GM12892 (cell line): ENCODE measurements at regions not wholly inside any gene's neighbourhood (a gene's known extent, or its start where the extent isn't known, plus 50 kb on each side); places are given as distances from the start of the nearest gene placed in this dataset.
"Not testable (repeated sequence)": the region's sequence is repeated elsewhere in the genome, so short reads cannot be mapped to it uniquely, and the experiment has no call there.

Source experiments
- DNase-seq: peaks from one replicate; pipeline ENCODE4 v3.0.0; 2011; ENCODE audit not compliant: insufficient read length
- FAIRE-seq: peaks from 2 replicates; lab custom pipeline; 2011; peaks lifted over from hg19 to GRCh38; lab: Jason Lieb, UNC
- POLR2A ChIP-seq: IDR thresholded peaks from 2 replicates; pipeline ENCODE4 v1.6.1; 2011; ENCODE audit warnings: low read depth, low read length, control low read depth
- POLR2AphosphoS5 ChIP-seq: IDR thresholded peaks from 2 replicates; pipeline ENCODE4 v1.6.1; 2011; ENCODE audit warnings: low read depth, low read length, control low read depth
- TAF1 ChIP-seq: IDR thresholded peaks from 2 replicates; pipeline ENCODE4 v1.6.1; 2011; ENCODE audit warnings: low read depth, mild to moderate bottlenecking, control low read depth, low read length, borderline replicate concordance

GRCh38 chr4:155468282-155468681 is 91.5 kb upstream of the MAP9 start:
- TF ChIP-seq TAF1: no peak
- no peak for TF ChIP-seq POLR2A
- TF ChIP-seq POLR2AphosphoS5: no peak
- DNase-seq (no peak), FAIRE-seq (no peak)

DNA sequence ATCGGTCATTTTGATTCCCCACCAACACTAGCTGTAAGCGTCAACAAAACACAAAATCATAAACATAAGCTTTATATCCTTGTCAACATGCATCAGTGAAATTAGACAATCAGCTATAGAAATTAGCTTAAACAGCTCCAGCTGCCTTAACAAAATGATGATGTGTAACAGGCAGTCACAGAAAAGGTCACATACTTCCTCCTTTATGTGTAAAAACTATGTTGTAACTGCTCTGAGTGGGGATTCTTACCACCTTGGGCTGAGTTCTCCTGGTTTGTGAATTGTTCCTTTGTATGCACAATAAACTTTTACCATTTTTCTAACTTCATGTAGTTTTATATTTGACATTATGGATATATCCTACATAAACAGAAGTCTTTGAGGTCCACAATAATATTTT is 73.9 kb upstream of the MAP9 start:
- FAIRE-seq (no peak), DNase-seq (no peak)

DNA sequence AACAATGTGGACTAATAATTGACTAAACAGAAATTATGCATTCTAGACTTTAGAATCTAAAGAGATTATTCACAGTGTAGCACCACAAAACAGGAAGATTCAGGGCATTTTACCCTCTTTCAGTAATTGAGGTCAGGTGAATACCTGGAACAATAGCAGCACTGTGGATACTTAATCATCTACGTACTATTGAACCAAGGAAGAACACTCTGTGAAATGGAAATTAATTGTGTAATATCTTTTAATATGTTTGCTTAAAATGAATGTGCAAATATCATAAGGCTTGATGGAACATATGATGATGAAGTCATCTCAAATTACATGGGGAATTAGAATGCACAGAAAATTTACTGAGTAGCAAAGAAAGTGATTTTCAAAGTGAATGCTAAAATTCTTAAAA is 68.5 kb upstream of the MAP9 start:
- no peak for FAIRE-seq
- DNase-seq: no peak
- no peak for TF ChIP-seq POLR2A
- TF ChIP-seq TAF1: no peak
- no peak for TF ChIP-seq POLR2AphosphoS5

More for the DNA sequence above, 73.9 kb upstream of the MAP9 start:
- TF ChIP-seq POLR2AphosphoS5 (no peak), POLR2A (no peak), TAF1 (no peak)

- TF ChIP-seq POLR2AphosphoS5: no peak
- TF ChIP-seq POLR2A: no peak
- no peak for TF ChIP-seq TAF1
- FAIRE-seq (no peak), DNase-seq (no peak)
These were observed 68.0 kb upstream of the MAP9 start for GRCh38 chr4:155444721-155445120.

- no peak for DNase-seq
- peak; percentile 79 for FAIRE-seq
- no peak for TF ChIP-seq POLR2AphosphoS5
- TF ChIP-seq TAF1: no peak
- TF ChIP-seq POLR2A: no peak
These were observed 65.7 kb upstream of the MAP9 start for GRCh38 chr4:155442267-155443105.

GRCh38 chr4:155441475-155441874 is 64.7 kb upstream of the MAP9 start:
- FAIRE-seq (no peak), DNase-seq (no peak)
- TF ChIP-seq POLR2A (no peak), POLR2AphosphoS5 (no peak), TAF1 (no peak)

DNA sequence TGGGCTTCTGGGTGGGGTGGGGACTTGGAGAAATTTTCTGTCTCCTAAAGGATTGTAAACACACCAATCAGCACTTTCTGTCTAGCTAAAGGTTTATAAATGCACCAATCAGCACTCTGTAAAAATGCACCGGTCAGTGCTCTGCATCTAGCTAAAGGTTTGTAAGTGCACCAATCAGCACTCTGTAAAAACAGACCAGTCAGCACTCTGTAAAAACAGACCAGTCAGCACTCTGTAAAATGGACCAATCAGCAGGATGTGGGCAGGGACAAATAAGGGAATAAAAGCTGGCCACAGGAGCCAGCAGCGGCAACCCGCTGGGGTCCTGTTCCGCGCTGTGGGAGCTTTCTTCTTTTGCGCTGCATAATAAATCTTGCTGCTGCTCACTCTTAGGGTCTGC is 63.0 kb upstream of the MAP9 start:
- FAIRE-seq, DNase-seq: not testable (repeated sequence)

DNA sequence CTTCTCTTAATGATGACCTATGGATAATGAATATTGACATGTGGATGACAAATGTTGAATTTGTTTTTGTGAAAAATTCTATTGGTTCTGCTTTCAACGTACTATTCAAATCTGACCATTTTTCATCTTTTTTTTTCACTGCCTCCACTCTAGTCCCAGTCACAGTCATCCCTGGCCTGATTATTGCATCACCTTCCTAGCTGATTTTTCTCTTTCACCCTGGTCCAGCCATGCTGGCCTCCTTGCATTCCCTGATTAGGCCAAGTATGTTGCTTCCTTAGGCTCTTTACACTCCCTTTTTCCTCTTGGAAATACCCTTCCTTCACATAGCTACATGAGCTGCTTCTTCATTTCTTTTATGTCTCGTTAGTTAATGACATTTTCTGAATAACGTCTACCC is 58.1 kb upstream of the MAP9 start:
- TF ChIP-seq TAF1 (no peak), POLR2AphosphoS5 (no peak), POLR2A (no peak)
- no peak for DNase-seq
- FAIRE-seq: no peak

- TF ChIP-seq POLR2AphosphoS5 (no peak), TAF1 (no peak), POLR2A (no peak)
- no peak for DNase-seq
- FAIRE-seq: no peak
These were observed 57.6 kb upstream of the MAP9 start for GRCh38 chr4:155434366-155434765.

- peak; percentile 50 for FAIRE-seq
- no peak for DNase-seq
- TF ChIP-seq POLR2AphosphoS5 (no peak), POLR2A (no peak), TAF1 (no peak)
These were observed 57.0 kb upstream of the MAP9 start for GRCh38 chr4:155433636-155434360.

DNA sequence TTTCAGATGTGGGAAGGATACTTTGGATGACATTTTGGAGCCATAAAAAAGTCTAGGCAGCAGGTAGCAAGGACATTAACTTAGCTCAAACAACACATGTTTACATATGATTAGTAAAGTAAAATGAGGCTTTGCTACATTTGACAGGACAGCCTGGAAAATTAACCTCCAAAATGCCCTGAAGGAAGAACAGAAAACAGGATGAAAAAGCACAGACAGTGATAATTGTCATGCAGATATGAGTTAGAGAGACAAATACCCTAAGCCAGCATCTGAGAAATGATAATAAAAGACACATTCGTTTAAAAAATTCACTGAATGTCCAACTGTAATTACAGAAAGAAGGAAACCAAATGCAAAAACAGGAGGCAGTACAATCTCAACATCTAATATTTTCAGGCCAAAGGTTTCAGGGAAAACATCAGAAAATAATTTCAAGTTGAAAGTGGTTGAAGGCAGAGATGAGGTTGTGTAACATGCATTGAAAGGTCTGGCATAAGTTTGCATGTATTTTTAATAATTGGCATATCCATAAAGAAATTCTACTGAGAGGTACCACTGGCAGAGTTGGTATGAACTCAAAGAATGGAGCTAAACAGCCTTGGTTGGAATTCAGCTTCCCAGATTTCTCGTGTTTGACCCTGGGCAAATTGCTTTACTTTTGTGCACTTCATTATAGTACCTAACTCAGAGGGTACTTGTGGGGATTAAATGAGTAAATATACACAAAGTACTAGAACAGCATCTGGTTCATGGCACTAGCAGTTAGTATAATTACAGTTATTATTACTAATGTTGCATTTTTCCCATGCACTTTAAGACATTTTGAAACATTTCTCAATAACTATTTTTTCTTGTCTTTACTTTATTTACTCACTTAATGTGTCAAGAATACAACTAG is 54.4 kb upstream of the MAP9 start:
- FAIRE-seq: no peak
- no peak for DNase-seq

More for the DNA sequence above, 54.4 kb upstream of the MAP9 start:
- TF ChIP-seq TAF1: no peak
- no peak for TF ChIP-seq POLR2AphosphoS5
- TF ChIP-seq POLR2A: no peak
